GM10847 (cell line): ENCODE measurements at regions not wholly inside any gene's neighbourhood (a gene's known extent, or its start where the extent isn't known, plus 50 kb on each side); places are given as distances from the start of the nearest gene placed in this dataset.

ENCODE experiments used
- POLR2A ChIP-seq: IDR thresholded peaks from 2 replicates; pipeline ENCODE4 v1.6.1; 2011; ENCODE audit not compliant: insufficient read length; ENCODE audit errors: extremely low read depth

- TF ChIP-seq POLR2A, result no peak
These were observed 139.1 kb upstream of the SFSWAP start for GRCh38 chr12:131571827-131572226.

GRCh38 chr12:131572626-131573025, 138.3 kb upstream of the SFSWAP start:
- TF ChIP-seq POLR2A, result no peak

- no peak for TF ChIP-seq POLR2A
These were observed 137.1 kb upstream of the SFSWAP start for GRCh38 chr12:131573631-131574394.

- TF ChIP-seq POLR2A, result no peak
These were observed 136.5 kb upstream of the SFSWAP start for GRCh38 chr12:131574395-131574771.

GRCh38 chr12:131575371-131575770, 135.5 kb upstream of the SFSWAP start:
- no peak for TF ChIP-seq POLR2A

- no peak for TF ChIP-seq POLR2A
These were observed 133.1 kb upstream of the SFSWAP start for GRCh38 chr12:131577766-131578165.

- no peak for TF ChIP-seq POLR2A
These were observed 131.9 kb upstream of the SFSWAP start for GRCh38 chr12:131578828-131579470.

- no peak for TF ChIP-seq POLR2A
These were observed 127.7 kb upstream of the SFSWAP start for GRCh38 chr12:131583090-131583712.

- no peak for TF ChIP-seq POLR2A
These were observed 124.6 kb upstream of the SFSWAP start for GRCh38 chr12:131586269-131586668.

- TF ChIP-seq POLR2A, result no peak
These were observed 124.1 kb upstream of the SFSWAP start for GRCh38 chr12:131586761-131587160.

GRCh38 chr12:131587565-131587964, 123.3 kb upstream of the SFSWAP start:
- TF ChIP-seq POLR2A, result no peak

GRCh38 chr12:131589221-131589897, 121.5 kb upstream of the SFSWAP start:
- TF ChIP-seq POLR2A, result no peak

GRCh38 chr12:131589966-131590365, 120.9 kb upstream of the SFSWAP start:
- TF ChIP-seq POLR2A, result no peak

- no peak for TF ChIP-seq POLR2A
These were observed 119.8 kb upstream of the SFSWAP start for GRCh38 chr12:131591136-131591535.

GRCh38 chr12:131591714-131592709, 118.9 kb upstream of the SFSWAP start:
- no peak for TF ChIP-seq POLR2A

GRCh38 chr12:131592972-131593371, 117.9 kb upstream of the SFSWAP start:
- TF ChIP-seq POLR2A, result no peak
